Skin of body (tissue), 1 donor: ENCODE measurements at regions not wholly inside any gene's neighbourhood (a gene's known extent, or its start where the extent isn't known, plus 50 kb on each side); places are given as distances from the start of the nearest gene placed in this dataset.
"Not testable (repeated sequence)": the region's sequence is repeated elsewhere in the genome, so short reads cannot be mapped to it uniquely, and the experiment has no call there.

Experiments
- DNase-seq: peaks from one replicate; lab custom pipeline; 2025; lab: John Stamatoyannopoulos, UW

GRCh38 chr11:112694245-112694644 lies 267.0 kb upstream of the NCAM1 start:
- no peak for DNase-seq

- DNase-seq, result no peak
Measured at GRCh38 chr11:112694813-112695212, 266.4 kb upstream of the NCAM1 start.

GRCh38 chr11:112697391-112698178 lies 263.6 kb upstream of the NCAM1 start:
- no peak for DNase-seq

- no peak for DNase-seq
Measured at GRCh38 chr11:112705148-112705547, 256.1 kb upstream of the NCAM1 start.

- no peak for DNase-seq
Measured at GRCh38 chr11:112706863-112707262, 254.4 kb upstream of the NCAM1 start.

- not testable (repeated sequence) for DNase-seq
Measured at GRCh38 chr11:112714340-112714739, 246.9 kb upstream of the NCAM1 start.

- peak; percentile 12 for DNase-seq
Measured at GRCh38 chr11:112715056-112715455, 246.2 kb upstream of the NCAM1 start.

GRCh38 chr11:112718483-112718882 lies 242.7 kb upstream of the NCAM1 start:
- no peak for DNase-seq

GRCh38 chr11:112719736-112720525 lies 241.3 kb upstream of the NCAM1 start:
- DNase-seq, result no peak

- no peak for DNase-seq
Measured at GRCh38 chr11:112722148-112722547, 239.1 kb upstream of the NCAM1 start.

GRCh38 chr11:112722876-112723275 lies 238.3 kb upstream of the NCAM1 start:
- DNase-seq, result no peak

- DNase-seq, result no peak
Measured at GRCh38 chr11:112723676-112724495, 237.3 kb upstream of the NCAM1 start.

- DNase-seq, result no peak
Measured at GRCh38 chr11:112724496-112724790, 236.8 kb upstream of the NCAM1 start.

- DNase-seq, result no peak
Measured at GRCh38 chr11:112725636-112726035, 235.6 kb upstream of the NCAM1 start.

- DNase-seq, result no peak
Measured at GRCh38 chr11:112727341-112727841, 233.8 kb upstream of the NCAM1 start.

GRCh38 chr11:112728288-112728687 lies 232.9 kb upstream of the NCAM1 start:
- DNase-seq, result no peak

GRCh38 chr11:112728716-112729115 lies 232.5 kb upstream of the NCAM1 start:
- no peak for DNase-seq

GRCh38 chr11:112730591-112730990 lies 230.6 kb upstream of the NCAM1 start:
- no peak for DNase-seq

- DNase-seq, result no peak
Measured at GRCh38 chr11:112731538-112731937, 229.7 kb upstream of the NCAM1 start.

GRCh38 chr11:112732031-112732430 lies 229.2 kb upstream of the NCAM1 start:
- DNase-seq, result no peak

- DNase-seq, result no peak
Measured at GRCh38 chr11:112734207-112734606, 227.0 kb upstream of the NCAM1 start.

GRCh38 chr11:112735470-112735869 lies 225.8 kb upstream of the NCAM1 start:
- no peak for DNase-seq
